ENCODE measurements at regions not wholly inside any gene's neighbourhood (a gene's known extent, or its start where the extent isn't known, plus 50 kb on each side); places are given as distances from the start of the nearest gene placed in this dataset.

DNA sequence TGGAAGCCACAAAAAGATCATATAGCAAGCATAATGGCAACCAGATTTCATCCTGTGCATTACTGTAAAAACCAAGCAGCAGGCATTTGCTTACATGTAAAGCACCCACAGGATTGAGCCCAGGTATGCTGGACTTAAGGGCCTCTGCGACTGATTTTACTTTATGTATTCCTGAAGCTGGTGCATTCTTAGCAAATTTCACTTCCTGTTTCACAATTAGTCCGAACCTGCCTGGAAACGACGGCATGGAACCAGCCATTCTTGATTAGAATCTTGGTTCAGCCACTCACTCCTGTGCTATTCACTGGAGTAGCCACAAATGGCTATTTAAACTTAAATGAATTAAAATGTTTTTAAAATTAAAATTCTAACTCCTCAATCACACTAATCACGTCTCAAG lies 239.2 kb downstream of the NUAK1 start:
- Histone ChIP-seq H3K9ac (ENCODE audit: control insufficient read depth, insufficient read depth, low read length) (no peak overlapping the region), H3K9me3 (replicated peaks; ENCODE audit: control insufficient read depth, insufficient read depth, low read length) (no peaks in the 10 kb centered on the region), H3K27me3 (replicated peaks in 1 of 2; ENCODE audit: control insufficient read depth in 2 of 2, insufficient read depth in 2 of 2, low read length in 1 of 2) (no peaks in the 10 kb centered on the region), H3K27ac (ENCODE audit: control insufficient read depth, insufficient read depth) (no peak overlapping the region), H4K20me1 (ENCODE audit: control insufficient read depth, insufficient read depth) (no peaks in the 10 kb centered on the region), H2AFZ (ENCODE audit: control insufficient read depth, low read depth, low read length) (no peak overlapping the region), H3K4me3 (no peak overlapping the region), H3K4me1 (ENCODE audit: control insufficient read depth, insufficient read depth, low read length) (no peaks in the 10 kb centered on the region), H3K4me2 (ENCODE audit: control insufficient read depth, insufficient read depth) (no peak overlapping the region), H3K36me3 (ENCODE audit: control insufficient read depth in 2 of 2, insufficient read depth in 2 of 2, low read length in 1 of 2) (no peaks in the 10 kb centered on the region), H3K79me2 (ENCODE audit: control insufficient read depth, insufficient read depth, low read length) (no peaks in the 10 kb centered on the region)
- DNase-seq (ENCODE audit: low read depth, low spot score), result peak; percentile 12
- intact Hi-C loops (cut with micrococcal nuclease; ENCODE audit: unreplicated experiment), result no loop called here
- no TSS peak for BruUV-seq (replicated peaks)
- POLR2A ChIA-PET, result no interaction called here
- RAD21 ChIA-PET (ENCODE audit: unreplicated experiment), result no interaction called here
- no peak for FAIRE-seq
- ATAC-seq, result peak; percentile 60
- under 1% methylated on average over 5 of the region's 5 CpGs for WGBS (ENCODE audit: insufficient coverage, insufficient replicate concordance, low lambda C conversion rate, missing lambda C conversion rate)
- in situ Hi-C loops (cut with MboI), result no loop called here
- CTCF ChIA-PET, result no interaction called here
- SMC1A ChIA-PET (ENCODE audit: uncharacterized antibody, unreplicated experiment), result no interaction called here
- no peak for TF ChIP-seq CBFB (IDR thresholded peaks at IDR 0.05; ENCODE audit: low read depth)
- peak; percentile 80 for TF ChIP-seq SPI1 (IDR thresholded peaks at IDR 0.05; ENCODE audit: borderline replicate concordance, insufficient read depth, low read depth, low read length)
- TF ChIP-seq, protein P1, sequence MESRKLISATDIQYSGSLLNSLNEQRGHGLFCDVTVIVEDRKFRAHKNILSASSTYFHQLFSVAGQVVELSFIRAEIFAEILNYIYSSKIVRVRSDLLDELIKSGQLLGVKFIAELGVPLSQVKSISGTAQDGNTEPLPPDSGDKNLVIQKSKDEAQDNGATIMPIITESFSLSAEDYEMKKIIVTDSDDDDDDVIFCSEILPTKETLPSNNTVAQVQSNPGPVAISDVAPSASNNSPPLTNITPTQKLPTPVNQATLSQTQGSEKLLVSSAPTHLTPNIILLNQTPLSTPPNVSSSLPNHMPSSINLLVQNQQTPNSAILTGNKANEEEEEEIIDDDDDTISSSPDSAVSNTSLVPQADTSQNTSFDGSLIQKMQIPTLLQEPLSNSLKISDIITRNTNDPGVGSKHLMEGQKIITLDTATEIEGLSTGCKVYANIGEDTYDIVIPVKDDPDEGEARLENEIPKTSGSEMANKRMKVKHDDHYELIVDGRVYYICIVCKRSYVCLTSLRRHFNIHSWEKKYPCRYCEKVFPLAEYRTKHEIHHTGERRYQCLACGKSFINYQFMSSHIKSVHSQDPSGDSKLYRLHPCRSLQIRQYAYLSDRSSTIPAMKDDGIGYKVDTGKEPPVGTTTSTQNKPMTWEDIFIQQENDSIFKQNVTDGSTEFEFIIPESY (IDR thresholded peaks at IDR 0.05), result no peak
- TF ChIP-seq, protein P2, sequence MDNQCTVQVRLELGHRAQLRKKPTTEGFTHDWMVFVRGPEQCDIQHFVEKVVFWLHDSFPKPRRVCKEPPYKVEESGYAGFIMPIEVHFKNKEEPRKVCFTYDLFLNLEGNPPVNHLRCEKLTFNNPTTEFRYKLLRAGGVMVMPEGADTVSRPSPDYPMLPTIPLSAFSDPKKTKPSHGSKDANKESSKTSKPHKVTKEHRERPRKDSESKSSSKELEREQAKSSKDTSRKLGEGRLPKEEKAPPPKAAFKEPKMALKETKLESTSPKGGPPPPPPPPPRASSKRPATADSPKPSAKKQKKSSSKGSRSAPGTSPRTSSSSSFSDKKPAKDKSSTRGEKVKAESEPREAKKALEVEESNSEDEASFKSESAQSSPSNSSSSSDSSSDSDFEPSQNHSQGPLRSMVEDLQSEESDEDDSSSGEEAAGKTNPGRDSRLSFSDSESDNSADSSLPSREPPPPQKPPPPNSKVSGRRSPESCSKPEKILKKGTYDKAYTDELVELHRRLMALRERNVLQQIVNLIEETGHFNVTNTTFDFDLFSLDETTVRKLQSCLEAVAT (IDR thresholded peaks at IDR 0.05), result no peak

DNA sequence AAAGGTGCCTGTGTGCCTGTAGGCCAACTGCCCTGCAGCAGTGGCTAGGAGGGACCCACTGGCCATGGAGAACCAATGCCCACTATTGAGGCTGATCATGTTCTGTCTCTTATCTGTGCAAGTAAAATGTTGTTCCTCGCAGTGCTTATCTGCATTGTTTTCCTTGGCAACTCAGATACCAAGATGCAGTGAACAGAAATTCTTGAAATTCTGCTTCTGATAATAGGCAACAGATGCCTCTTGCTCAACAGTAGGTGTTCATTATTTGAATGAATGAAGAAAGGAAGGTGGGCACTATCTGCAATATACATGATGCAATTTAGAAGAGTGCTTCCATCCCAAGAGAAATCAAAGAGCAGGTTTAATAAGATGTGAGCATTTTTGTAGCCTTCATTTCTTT lies 232.2 kb downstream of the NUAK1 start:
- in situ Hi-C loops (cut with MboI) (no loop called here), intact Hi-C loops (cut with micrococcal nuclease; ENCODE audit: unreplicated experiment) (no loop called here)
- no peak overlapping the region for H3K9ac ChIP-seq (ENCODE audit: control insufficient read depth, insufficient read depth, low read length)
- no TSS peak for BruUV-seq (replicated peaks)
- CTCF ChIA-PET, result interaction anchor here (0.6 kb wide), 1 partner anchor 209 kb away, joined by 3 read pairs; no protein-coding TSS in a partner anchor
- FAIRE-seq, result no peak
- ATAC-seq, result no peak
- no peak overlapping the region for H3K4me3 ChIP-seq
- RAD21 ChIA-PET (ENCODE audit: unreplicated experiment), result no interaction called here
- SMC1A ChIA-PET (ENCODE audit: uncharacterized antibody, unreplicated experiment), result no interaction called here
- WGBS (ENCODE audit: insufficient coverage, insufficient replicate concordance, low lambda C conversion rate, missing lambda C conversion rate), result 0% methylated on average over 1 of the region's 1 CpG
- H3K79me2 ChIP-seq (ENCODE audit: control insufficient read depth, insufficient read depth, low read length), result no peaks in the 10 kb centered on the region
- H3K4me1 ChIP-seq (ENCODE audit: control insufficient read depth, insufficient read depth, low read length), result no peaks in the 10 kb centered on the region
- DNase-seq (ENCODE audit: low read depth, low spot score), result no peak
- no peak overlapping the region for H3K27ac ChIP-seq (ENCODE audit: control insufficient read depth, insufficient read depth)
- H4K20me1 ChIP-seq (ENCODE audit: control insufficient read depth, insufficient read depth), result no peaks in the 10 kb centered on the region
- H2AFZ ChIP-seq (ENCODE audit: control insufficient read depth, low read depth, low read length), result no peak overlapping the region
- POLR2A ChIA-PET, result no interaction called here
- no peaks in the 10 kb centered on the region for H3K36me3 ChIP-seq (ENCODE audit: control insufficient read depth in 2 of 2, insufficient read depth in 2 of 2, low read length in 1 of 2)
- no peaks in the 10 kb centered on the region for H3K27me3 ChIP-seq (replicated peaks in 1 of 2; ENCODE audit: control insufficient read depth in 2 of 2, insufficient read depth in 2 of 2, low read length in 1 of 2)
- H3K4me2 ChIP-seq (ENCODE audit: control insufficient read depth, insufficient read depth), result no peak overlapping the region
- H3K9me3 ChIP-seq (replicated peaks; ENCODE audit: control insufficient read depth, insufficient read depth, low read length), result no peaks in the 10 kb centered on the region
- TF ChIP-seq BHLHE40 (IDR thresholded peaks at IDR 0.05; ENCODE audit: borderline replicate concordance in 1 of 2, low read depth in 2 of 2, low read length in 1 of 2) (no peak), STAT1 (conservative IDR thresholded peaks at IDR 0.05) (no peak), NFIC (IDR thresholded peaks at IDR 0.05; ENCODE audit: low read depth, low read length) (no peak), ZZZ3 (IDR thresholded peaks at IDR 0.05; ENCODE audit: control insufficient read depth, insufficient read length, low read depth) (no peak)
- TF ChIP-seq, protein P3, sequence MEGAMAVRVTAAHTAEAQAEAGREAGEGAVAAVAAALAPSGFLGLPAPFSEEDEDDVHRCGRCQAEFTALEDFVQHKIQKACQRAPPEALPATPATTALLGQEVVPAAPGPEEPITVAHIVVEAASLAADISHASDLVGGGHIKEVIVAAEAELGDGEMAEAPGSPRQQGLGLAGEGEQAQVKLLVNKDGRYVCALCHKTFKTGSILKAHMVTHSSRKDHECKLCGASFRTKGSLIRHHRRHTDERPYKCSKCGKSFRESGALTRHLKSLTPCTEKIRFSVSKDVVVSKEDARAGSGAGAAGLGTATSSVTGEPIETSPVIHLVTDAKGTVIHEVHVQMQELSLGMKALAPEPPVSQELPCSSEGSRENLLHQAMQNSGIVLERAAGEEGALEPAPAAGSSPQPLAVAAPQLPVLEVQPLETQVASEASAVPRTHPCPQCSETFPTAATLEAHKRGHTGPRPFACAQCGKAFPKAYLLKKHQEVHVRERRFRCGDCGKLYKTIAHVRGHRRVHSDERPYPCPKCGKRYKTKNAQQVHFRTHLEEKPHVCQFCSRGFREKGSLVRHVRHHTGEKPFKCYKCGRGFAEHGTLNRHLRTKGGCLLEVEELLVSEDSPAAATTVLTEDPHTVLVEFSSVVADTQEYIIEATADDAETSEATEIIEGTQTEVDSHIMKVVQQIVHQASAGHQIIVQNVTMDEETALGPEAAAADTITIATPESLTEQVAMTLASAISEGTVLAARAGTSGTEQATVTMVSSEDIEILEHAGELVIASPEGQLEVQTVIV (IDR thresholded peaks at IDR 0.05; ENCODE audit: borderline replicate concordance, partially characterized antibody), result no peak
